ENCODE measurements at regions not wholly inside any gene's neighbourhood (a gene's known extent, or its start where the extent isn't known, plus 50 kb on each side); places are given as distances from the start of the nearest gene placed in this dataset.

DNA sequence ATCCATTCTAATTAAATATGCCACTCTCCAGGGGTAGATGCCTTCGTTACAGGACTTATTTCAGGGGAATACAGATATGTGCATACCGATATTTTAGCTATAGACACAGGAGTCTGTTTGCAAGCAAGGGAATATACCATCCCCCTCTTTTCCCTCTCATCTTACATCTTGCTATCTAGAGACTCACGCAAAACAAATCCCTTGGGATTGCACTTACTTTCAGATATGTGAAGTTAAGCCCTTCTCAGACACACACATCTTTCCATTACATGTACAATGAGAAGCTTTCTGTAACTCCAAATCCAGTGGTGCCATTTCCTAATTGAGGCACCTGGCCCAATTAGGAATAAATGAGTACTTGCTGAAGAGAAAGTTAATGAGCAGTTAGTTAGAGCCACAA is 250.4 kb upstream of the FZD8 start:
- Histone ChIP-seq H2AK9ac (replicated peaks; ENCODE audit: low read depth, low read length, poor library complexity) (no peak overlapping the region), H3K27ac (ENCODE audit: insufficient read depth, low read length) (no peak overlapping the region), H2BK5ac (ENCODE audit: low read depth, low read length, poor library complexity, severe bottlenecking) (no peak overlapping the region), H3K27me3 (ENCODE audit: control insufficient read depth, insufficient read depth, low read length) (no peaks in the 10 kb centered on the region), H2BK15ac (ENCODE audit: low read depth, low read length) (no peak overlapping the region), H3K9ac (ENCODE audit: low read depth, low read length) (no peak overlapping the region), H3K36me3 (ENCODE audit: control insufficient read depth, insufficient read depth, low read length) (no peaks in the 10 kb centered on the region), H3K4me2 (ENCODE audit: low read depth, low read length) (no peak overlapping the region), H3K9me3 (ENCODE audit: control insufficient read depth, insufficient read depth, low read length) (no peaks in the 10 kb centered on the region), H3K4me3 (ENCODE audit: insufficient read depth, low read depth, low read length) (no peak overlapping the region), H3K9me1 (ENCODE audit: insufficient read depth, low read length) (peaks cover 13% of the 10 kb centered on the region), H2BK20ac (ENCODE audit: low read depth, low read length) (peak overlapping the region; percentile 21; the same call in 1 of the 2 replicates), H3K79me1 (ENCODE audit: low read depth in 1 of 2, low read length in 2 of 2) (no peaks in the 10 kb centered on the region), H3K4ac (ENCODE audit: low read depth, low read length) (no peak overlapping the region), H4K5ac (ENCODE audit: low read depth, low read length) (no peak overlapping the region), H3K18ac (ENCODE audit: low read depth, low read length) (no peak overlapping the region), H4K8ac (ENCODE audit: low read depth in 2 of 2, low read length in 2 of 2) (no peak overlapping the region), H2AFZ (replicated peaks; ENCODE audit: low read length, poor library complexity) (no peak overlapping the region), H3K56ac (ENCODE audit: extremely low read depth, insufficient read depth, low read length) (no peak overlapping the region), H4K20me1 (ENCODE audit: insufficient read depth, low read length) (no peaks in the 10 kb centered on the region), H3K4me1 (ENCODE audit: control insufficient read depth, insufficient read depth, low read length) (peaks cover 17% of the 10 kb centered on the region), H2BK120ac (ENCODE audit: low read depth, low read length) (no peak overlapping the region), H3K23ac (ENCODE audit: low read depth, low read length) (no peak overlapping the region), H2AK5ac (ENCODE audit: low read depth, low read length) (no peak overlapping the region), H4K91ac (ENCODE audit: insufficient read depth, low read depth, low read length) (no peak overlapping the region), H3K14ac (replicated peaks; ENCODE audit: low read depth, low read length) (no peak overlapping the region)
- POLR2A ChIA-PET (ENCODE audit: unreplicated experiment): no interaction called here
- dilution Hi-C loops (cut with HindIII; ENCODE audit: low sequenced_read_pairs, unreplicated experiment): no loop called here
- CTCF ChIA-PET: no interaction called here
- intact Hi-C loops (cut with micrococcal nuclease): no loop called here
- no peak for ATAC-seq (ENCODE audit: low read depth)
- in situ Hi-C loops (cut with MboI; ENCODE audit: low sequenced_read_pairs): no loop called here
- WGBS, 2 experiments (ENCODE audit: extremely low coverage in 2 of 2, insufficient read length in 1 of 2): no CpG with 5 or more reads among the region's 3 CpGs
- BruUV-seq (replicated peaks): no TSS peak
- DNase-seq: no peak
- no peak for TF ChIP-seq SMC3 (IDR thresholded peaks at IDR 0.05; ENCODE audit: low read depth, low read length)
- no peak for TF ChIP-seq RAD21 (IDR thresholded peaks at IDR 0.05; ENCODE audit: low read length)
- TF ChIP-seq CEBPB (IDR thresholded peaks at IDR 0.05; ENCODE audit: low read depth, low read length): no peak
- TF ChIP-seq NFE2L2 (IDR thresholded peaks at IDR 0.05; ENCODE audit: low read depth, low read length): no peak
- TF ChIP-seq, protein P1, sequence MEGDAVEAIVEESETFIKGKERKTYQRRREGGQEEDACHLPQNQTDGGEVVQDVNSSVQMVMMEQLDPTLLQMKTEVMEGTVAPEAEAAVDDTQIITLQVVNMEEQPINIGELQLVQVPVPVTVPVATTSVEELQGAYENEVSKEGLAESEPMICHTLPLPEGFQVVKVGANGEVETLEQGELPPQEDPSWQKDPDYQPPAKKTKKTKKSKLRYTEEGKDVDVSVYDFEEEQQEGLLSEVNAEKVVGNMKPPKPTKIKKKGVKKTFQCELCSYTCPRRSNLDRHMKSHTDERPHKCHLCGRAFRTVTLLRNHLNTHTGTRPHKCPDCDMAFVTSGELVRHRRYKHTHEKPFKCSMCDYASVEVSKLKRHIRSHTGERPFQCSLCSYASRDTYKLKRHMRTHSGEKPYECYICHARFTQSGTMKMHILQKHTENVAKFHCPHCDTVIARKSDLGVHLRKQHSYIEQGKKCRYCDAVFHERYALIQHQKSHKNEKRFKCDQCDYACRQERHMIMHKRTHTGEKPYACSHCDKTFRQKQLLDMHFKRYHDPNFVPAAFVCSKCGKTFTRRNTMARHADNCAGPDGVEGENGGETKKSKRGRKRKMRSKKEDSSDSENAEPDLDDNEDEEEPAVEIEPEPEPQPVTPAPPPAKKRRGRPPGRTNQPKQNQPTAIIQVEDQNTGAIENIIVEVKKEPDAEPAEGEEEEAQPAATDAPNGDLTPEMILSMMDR (conservative IDR thresholded peaks at IDR 0.05; ENCODE audit: low read depth, low read length): no peak
- no peak for TF ChIP-seq POLR2A (IDR thresholded peaks at IDR 0.05; ENCODE audit: low read depth, low read length)
- TF ChIP-seq RFX5 (IDR thresholded peaks at IDR 0.05; ENCODE audit: low read depth, low read length): no peak
- TF ChIP-seq, protein P2, sequence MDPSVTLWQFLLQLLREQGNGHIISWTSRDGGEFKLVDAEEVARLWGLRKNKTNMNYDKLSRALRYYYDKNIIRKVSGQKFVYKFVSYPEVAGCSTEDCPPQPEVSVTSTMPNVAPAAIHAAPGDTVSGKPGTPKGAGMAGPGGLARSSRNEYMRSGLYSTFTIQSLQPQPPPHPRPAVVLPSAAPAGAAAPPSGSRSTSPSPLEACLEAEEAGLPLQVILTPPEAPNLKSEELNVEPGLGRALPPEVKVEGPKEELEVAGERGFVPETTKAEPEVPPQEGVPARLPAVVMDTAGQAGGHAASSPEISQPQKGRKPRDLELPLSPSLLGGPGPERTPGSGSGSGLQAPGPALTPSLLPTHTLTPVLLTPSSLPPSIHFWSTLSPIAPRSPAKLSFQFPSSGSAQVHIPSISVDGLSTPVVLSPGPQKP (IDR thresholded peaks at IDR 0.05; ENCODE audit: borderline replicate concordance, low read depth, low read length): no peak
- TF ChIP-seq BHLHE40 (IDR thresholded peaks at IDR 0.05; ENCODE audit: low read depth, low read length): no peak
- TF ChIP-seq MAZ (IDR thresholded peaks at IDR 0.05; ENCODE audit: borderline replicate concordance, low read depth, low read length): no peak
- no peak for TF ChIP-seq FOS (IDR thresholded peaks at IDR 0.05; ENCODE audit: low read depth, low read length)

Measured in IMR-90 (cell line).